Astrocyte (in vitro differentiated cells and primary cell): ENCODE measurements at regions not wholly inside any gene's neighbourhood (a gene's known extent, or its start where the extent isn't known, plus 50 kb on each side); places are given as distances from the start of the nearest gene placed in this dataset.

Experiments used
- DNase-seq: peaks from one replicate; pipeline ENCODE4 v3.0.0-alpha.2; 2010; ENCODE audit warnings: low read depth
- FAIRE-seq: peaks from 2 replicates; lab custom pipeline; 2011; peaks lifted over from hg19 to GRCh38; lab: Jason Lieb, UNC
- H2AFZ ChIP-seq: 2 replicates; pipeline ENCODE4 v1.6.0; 2012; ENCODE audit warnings: low read depth, low read length, inconsistent platforms
- H3K27ac ChIP-seq: 2 replicates; pipeline ENCODE4 v1.5.1; 2011; ENCODE audit warnings: low read depth, low read length, inconsistent platforms
- H3K27me3 ChIP-seq: 2 replicates; pipeline ENCODE4 v1.6.0; 2011; ENCODE audit warnings: low read length, inconsistent platforms; ENCODE audit not compliant: insufficient read depth
- H3K36me3 ChIP-seq: 2 replicates; pipeline ENCODE4 v1.5.1; 2011; ENCODE audit warnings: low read length, inconsistent platforms; ENCODE audit not compliant: insufficient read depth
- H3K4me1 ChIP-seq: 2 replicates; pipeline ENCODE4 v1.5.1; 2011; ENCODE audit warnings: low read length, inconsistent platforms; ENCODE audit not compliant: insufficient read depth
- H3K4me2 ChIP-seq: 2 replicates; pipeline ENCODE4 v1.6.0; 2012; ENCODE audit warnings: low read length, inconsistent platforms
- H3K4me3 ChIP-seq: 2 replicates; pipeline ENCODE4 v1.5.1; 2011; ENCODE audit warnings: low read depth, mild to moderate bottlenecking, low read length, inconsistent platforms; ENCODE audit not compliant: insufficient read depth
- H3K79me2 ChIP-seq: 2 replicates; pipeline ENCODE4 v1.6.0; 2012; ENCODE audit warnings: mild to moderate bottlenecking, low read length, inconsistent platforms; ENCODE audit not compliant: insufficient read depth
- H3K9ac ChIP-seq: 2 replicates; pipeline ENCODE4 v1.6.0; 2012; ENCODE audit warnings: mild to moderate bottlenecking, low read length, inconsistent platforms
- H3K9me3 ChIP-seq: 2 replicates; pipeline ENCODE4 v1.5.1; 2012; ENCODE audit warnings: low read depth, mild to moderate bottlenecking, low read length, inconsistent platforms; ENCODE audit not compliant: insufficient read depth
- H4K20me1 ChIP-seq: 2 replicates; pipeline ENCODE4 v1.6.0; 2012; ENCODE audit warnings: low read length, inconsistent platforms; ENCODE audit not compliant: insufficient read depth
- H3K27ac Mint-ChIP-seq: one replicate; pipeline ENCODE4 v1.8.0; 2021; ENCODE audit warnings: mild to moderate bottlenecking, mixed read lengths; ENCODE audit not compliant: unreplicated experiment
- H3K27me3 Mint-ChIP-seq: one replicate; pipeline ENCODE4 v1.8.0; 2021; ENCODE audit warnings: low read depth, mixed read lengths; ENCODE audit not compliant: unreplicated experiment
- H3K36me3 Mint-ChIP-seq: one replicate; pipeline ENCODE4 v1.8.0; 2021; ENCODE audit warnings: low read depth, mixed read lengths; ENCODE audit not compliant: unreplicated experiment
- H3K4me1 Mint-ChIP-seq: one replicate; pipeline ENCODE4 v1.8.0; 2021; ENCODE audit warnings: low read depth, mixed read lengths; ENCODE audit not compliant: unreplicated experiment
- H3K4me3 Mint-ChIP-seq: one replicate; pipeline ENCODE4 v1.8.0; 2021; ENCODE audit warnings: mild to moderate bottlenecking, moderate library complexity, mixed read lengths; ENCODE audit not compliant: unreplicated experiment
- H3K9me3 Mint-ChIP-seq: one replicate; pipeline ENCODE4 v1.8.0; 2021; ENCODE audit warnings: mild to moderate bottlenecking, mixed read lengths; ENCODE audit not compliant: unreplicated experiment
- EZH2 ChIP-seq: IDR thresholded peaks from 2 replicates; pipeline ENCODE4 v1.6.1; 2012; ENCODE audit warnings: mild to moderate bottlenecking, low read length, inconsistent platforms; ENCODE audit not compliant: insufficient read depth
- TF ChIP-seq, protein P1 (sequence below): IDR thresholded peaks from 2 replicates; pipeline ENCODE4 v1.5.1; 2011; ENCODE audit warnings: low read depth, mild to moderate bottlenecking, inconsistent platforms, low read length, moderate library complexity; ENCODE audit not compliant: insufficient read depth

DNA sequence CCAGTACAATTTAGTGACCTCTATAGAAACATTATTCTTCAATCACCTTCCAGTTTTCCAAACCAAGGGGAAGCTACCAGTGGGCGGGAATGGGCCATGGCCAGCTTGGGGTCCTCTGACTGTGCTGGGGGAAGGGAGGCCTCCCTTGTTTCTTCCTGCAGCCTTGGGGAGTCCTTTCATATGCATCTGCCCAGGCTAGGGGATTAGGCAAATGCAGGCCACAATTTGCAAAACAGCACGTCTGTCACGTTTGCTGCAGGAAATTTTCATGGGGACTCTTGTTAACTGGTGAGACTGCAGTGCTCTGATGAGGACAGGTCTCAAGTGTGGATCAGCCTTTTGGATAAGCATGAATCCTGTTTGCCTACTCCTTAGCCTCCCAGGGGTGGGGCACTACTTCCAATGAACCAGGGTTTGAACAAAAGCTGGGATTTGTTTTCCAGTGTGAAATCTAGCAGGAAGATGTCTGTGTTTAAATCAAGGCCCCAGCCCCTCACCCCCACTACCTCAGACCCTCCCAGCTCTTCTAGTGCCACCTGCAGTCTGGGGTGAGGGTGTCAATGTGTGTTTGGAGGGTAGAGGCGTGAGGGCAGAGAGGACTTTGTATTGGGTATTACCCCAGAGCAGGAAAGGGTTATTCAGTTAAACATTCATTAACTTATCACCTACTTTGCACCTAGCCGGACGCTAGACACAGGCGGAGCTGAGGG is 219.9 kb downstream of the OPA1 start:
- no peak overlapping the region for H3K27ac Mint-ChIP-seq
- H3K27ac ChIP-seq = no peak overlapping the region

DNA sequence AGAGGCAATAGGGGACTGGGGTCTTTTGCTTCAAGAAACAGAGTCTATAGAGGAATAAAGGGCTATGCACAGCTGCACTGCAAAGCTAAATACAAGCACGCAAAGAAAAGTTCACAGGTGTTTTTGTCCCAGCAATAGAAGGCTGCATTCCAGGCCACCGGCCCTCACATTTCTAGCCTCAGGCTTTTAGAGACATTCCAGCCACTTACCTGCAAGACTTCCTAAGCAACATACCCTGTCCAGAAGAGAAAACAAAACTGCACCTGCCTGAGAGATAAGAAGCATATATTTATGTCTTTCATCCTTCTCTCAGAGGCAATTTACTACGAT is 220.5 kb downstream of the OPA1 start:
- no peaks in the 10 kb centered on the region for H4K20me1 ChIP-seq
- DNase-seq (no peak), FAIRE-seq (no peak)
- H3K9me3 ChIP-seq = no peaks in the 10 kb centered on the region
- peaks cover 90% of the 10 kb centered on the region for H3K27me3 Mint-ChIP-seq
- H3K36me3 ChIP-seq = no peaks in the 10 kb centered on the region
- peaks cover 3% of the 10 kb centered on the region for H3K4me1 Mint-ChIP-seq
- peaks cover 12% of the 10 kb centered on the region for H3K9me3 Mint-ChIP-seq
- TF ChIP-seq, protein P1, sequence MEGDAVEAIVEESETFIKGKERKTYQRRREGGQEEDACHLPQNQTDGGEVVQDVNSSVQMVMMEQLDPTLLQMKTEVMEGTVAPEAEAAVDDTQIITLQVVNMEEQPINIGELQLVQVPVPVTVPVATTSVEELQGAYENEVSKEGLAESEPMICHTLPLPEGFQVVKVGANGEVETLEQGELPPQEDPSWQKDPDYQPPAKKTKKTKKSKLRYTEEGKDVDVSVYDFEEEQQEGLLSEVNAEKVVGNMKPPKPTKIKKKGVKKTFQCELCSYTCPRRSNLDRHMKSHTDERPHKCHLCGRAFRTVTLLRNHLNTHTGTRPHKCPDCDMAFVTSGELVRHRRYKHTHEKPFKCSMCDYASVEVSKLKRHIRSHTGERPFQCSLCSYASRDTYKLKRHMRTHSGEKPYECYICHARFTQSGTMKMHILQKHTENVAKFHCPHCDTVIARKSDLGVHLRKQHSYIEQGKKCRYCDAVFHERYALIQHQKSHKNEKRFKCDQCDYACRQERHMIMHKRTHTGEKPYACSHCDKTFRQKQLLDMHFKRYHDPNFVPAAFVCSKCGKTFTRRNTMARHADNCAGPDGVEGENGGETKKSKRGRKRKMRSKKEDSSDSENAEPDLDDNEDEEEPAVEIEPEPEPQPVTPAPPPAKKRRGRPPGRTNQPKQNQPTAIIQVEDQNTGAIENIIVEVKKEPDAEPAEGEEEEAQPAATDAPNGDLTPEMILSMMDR = no peak
- no peak for TF ChIP-seq EZH2
- no peak overlapping the region for H3K27ac Mint-ChIP-seq
- no peaks in the 10 kb centered on the region for H3K4me1 ChIP-seq
- H3K4me2 ChIP-seq = no peak overlapping the region
- peaks cover 2% of the 10 kb centered on the region for H3K36me3 Mint-ChIP-seq
- H3K27me3 ChIP-seq = peaks cover 62% of the 10 kb centered on the region
- no peak overlapping the region for H2AFZ ChIP-seq
- H3K27ac ChIP-seq = no peak overlapping the region
- H3K4me3 Mint-ChIP-seq = no peak overlapping the region
- H3K4me3 ChIP-seq = no peak overlapping the region
- H3K9ac ChIP-seq = no peak overlapping the region
- H3K79me2 ChIP-seq = no peaks in the 10 kb centered on the region

More for the DNA sequence above, 219.9 kb downstream of the OPA1 start:
- no peaks in the 10 kb centered on the region for H3K79me2 ChIP-seq
- H3K27me3 ChIP-seq = peaks cover 65% of the 10 kb centered on the region
- Mint-ChIP-seq H3K27me3 (peaks cover 91% of the 10 kb centered on the region), H3K4me3 (no peak overlapping the region), H3K4me1 (peaks cover 3% of the 10 kb centered on the region), H3K36me3 (peaks cover 2% of the 10 kb centered on the region), H3K9me3 (peaks cover 14% of the 10 kb centered on the region)
- H4K20me1 ChIP-seq = no peaks in the 10 kb centered on the region
- H2AFZ ChIP-seq = no peak overlapping the region
- H3K9ac ChIP-seq = no peak overlapping the region
- no peak overlapping the region for H3K4me3 ChIP-seq
- H3K36me3 ChIP-seq = no peaks in the 10 kb centered on the region
- DNase-seq (no peak), FAIRE-seq (no peak)
- no peaks in the 10 kb centered on the region for H3K9me3 ChIP-seq
- no peak overlapping the region for H3K4me2 ChIP-seq
- H3K4me1 ChIP-seq = no peaks in the 10 kb centered on the region
- TF ChIP-seq EZH2 = no peak

DNA sequence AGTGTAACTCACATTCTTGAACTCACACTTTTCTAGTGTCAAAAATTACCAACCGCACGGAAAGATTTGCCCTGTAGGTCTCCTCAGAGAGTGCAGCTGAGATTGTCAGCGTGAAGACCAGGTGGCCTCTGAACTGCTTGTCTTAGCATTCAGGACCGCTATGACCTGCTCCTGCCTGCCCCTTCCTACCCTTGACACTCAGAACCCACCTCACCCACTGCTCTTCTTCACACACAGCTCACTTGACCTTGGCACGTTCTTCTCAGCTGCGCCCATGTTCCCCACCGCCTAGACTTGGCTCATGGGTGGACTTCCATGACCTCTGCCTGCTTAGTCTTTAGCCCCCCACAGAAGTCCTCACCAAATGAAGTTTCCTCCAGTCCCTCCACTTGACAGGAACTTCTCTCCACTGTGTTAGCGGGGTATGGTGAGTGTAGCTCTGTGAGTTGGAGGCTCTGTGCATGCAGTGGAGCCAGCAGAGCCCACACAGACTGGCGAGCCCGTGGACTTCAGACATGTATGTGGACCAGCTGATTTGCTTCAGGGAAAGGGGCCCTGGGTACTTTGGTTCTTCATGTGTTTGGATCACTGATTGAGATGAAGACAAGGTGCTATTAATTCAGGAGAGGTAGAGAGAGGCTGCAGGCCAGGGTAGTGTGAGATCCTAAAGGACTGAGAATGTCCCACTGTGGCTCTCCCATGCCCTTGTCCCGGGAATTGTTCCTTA is 221.3 kb downstream of the OPA1 start:
- Histone ChIP-seq H3K27me3 (peaks cover 62% of the 10 kb centered on the region), H3K4me2 (no peak overlapping the region), H3K9ac (no peak overlapping the region), H3K4me3 (no peak overlapping the region), H3K79me2 (no peaks in the 10 kb centered on the region), H4K20me1 (no peaks in the 10 kb centered on the region), H2AFZ (no peak overlapping the region), H3K36me3 (no peaks in the 10 kb centered on the region), H3K9me3 (no peaks in the 10 kb centered on the region), H3K4me1 (no peaks in the 10 kb centered on the region), H3K27ac (no peak overlapping the region)
- Mint-ChIP-seq H3K27me3 (peaks cover 88% of the 10 kb centered on the region), H3K27ac (no peak overlapping the region), H3K9me3 (peaks cover 9% of the 10 kb centered on the region), H3K4me1 (peaks cover 3% of the 10 kb centered on the region), H3K36me3 (peaks cover 2% of the 10 kb centered on the region), H3K4me3 (no peak overlapping the region)
- DNase-seq (no peak), FAIRE-seq (no peak)
- no peak for TF ChIP-seq EZH2
- TF ChIP-seq, protein P1 = no peak
